LoVo (cell line): ENCODE measurements at regions not wholly inside any gene's neighbourhood (a gene's known extent, or its start where the extent isn't known, plus 50 kb on each side); places are given as distances from the start of the nearest gene placed in this dataset.

Experiments
- DNase-seq: peaks from one replicate; pipeline ENCODE4 v3.0.0-alpha.2; 2016; ENCODE audit warnings: low spot score

- no peak for DNase-seq
Measured at GRCh38 chr4:8796096-8796495, 75.5 kb downstream of the HMX1 start.

GRCh38 chr4:8795140-8795539 lies 76.5 kb downstream of the HMX1 start:
- DNase-seq: no peak

GRCh38 chr4:8794491-8794890 lies 77.1 kb downstream of the HMX1 start:
- no peak for DNase-seq

GRCh38 chr4:8793571-8794160 lies 78.0 kb downstream of the HMX1 start:
- DNase-seq: no peak

- no peak for DNase-seq
Measured at GRCh38 chr4:8792491-8792890, 79.1 kb downstream of the HMX1 start.

- DNase-seq: no peak
Measured at GRCh38 chr4:8791609-8792008, 80.0 kb downstream of the HMX1 start.

GRCh38 chr4:8790749-8791148 lies 80.9 kb downstream of the HMX1 start:
- DNase-seq: no peak

GRCh38 chr4:8788174-8788573 lies 83.5 kb downstream of the HMX1 start:
- no peak for DNase-seq

GRCh38 chr4:8786166-8786565 lies 85.5 kb downstream of the HMX1 start:
- no peak for DNase-seq

- DNase-seq: no peak
Measured at GRCh38 chr4:8785656-8786142, 85.9 kb downstream of the HMX1 start.

GRCh38 chr4:8783736-8784135 lies 87.9 kb downstream of the HMX1 start:
- DNase-seq: no peak

GRCh38 chr4:8782135-8782534 lies 89.5 kb downstream of the HMX1 start:
- DNase-seq: no peak

- no peak for DNase-seq
Measured at GRCh38 chr4:8781641-8782040, 90.0 kb downstream of the HMX1 start.

GRCh38 chr4:8780596-8781368 lies 90.9 kb downstream of the HMX1 start:
- DNase-seq: no peak

GRCh38 chr4:8780086-8780485 lies 91.6 kb downstream of the HMX1 start:
- DNase-seq: no peak

- DNase-seq: peak; percentile 11
Measured at GRCh38 chr4:8779490-8779932, 92.1 kb downstream of the HMX1 start.

- DNase-seq: no peak
Measured at GRCh38 chr4:8778760-8779159, 92.9 kb downstream of the HMX1 start.

GRCh38 chr4:8778291-8778690 lies 93.3 kb downstream of the HMX1 start:
- DNase-seq: no peak

- DNase-seq: no peak
Measured at GRCh38 chr4:8777320-8778196, 94.1 kb downstream of the HMX1 start.

- no peak for DNase-seq
Measured at GRCh38 chr4:8776366-8776765, 95.3 kb downstream of the HMX1 start.

GRCh38 chr4:8775751-8776355 lies 95.8 kb downstream of the HMX1 start:
- DNase-seq: no peak

- DNase-seq: no peak
Measured at GRCh38 chr4:8775121-8775520, 96.5 kb downstream of the HMX1 start.
